ENCODE measurements at regions not wholly inside any gene's neighbourhood (a gene's known extent, or its start where the extent isn't known, plus 50 kb on each side); places are given as distances from the start of the nearest gene placed in this dataset.

DNA sequence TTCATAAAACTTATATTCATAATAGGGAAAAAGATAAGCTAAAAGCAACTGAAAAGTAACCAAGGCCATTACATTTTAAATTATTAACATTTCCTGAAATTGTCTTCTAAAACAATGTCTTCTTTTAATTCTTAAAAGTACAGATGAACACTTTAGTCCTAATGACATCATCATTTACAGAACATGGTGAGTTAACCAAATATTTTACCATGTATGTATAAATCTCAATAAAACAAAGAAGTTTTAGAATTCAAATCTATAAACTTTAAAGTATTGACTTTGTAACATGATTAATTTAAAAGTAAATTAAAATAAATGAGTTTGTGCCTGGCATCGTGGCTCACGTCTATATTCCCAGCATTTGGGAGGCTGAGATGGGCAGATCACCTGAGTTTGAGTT lies 125.9 kb upstream of the PRSS16 start:
- Histone ChIP-seq H4K8ac (replicated peaks; ENCODE audit: insufficient read length, low read depth, low read length) (no peak overlapping the region), H4K20me1 (ENCODE audit: control insufficient read depth, insufficient read depth, insufficient read length) (no peaks in the 10 kb centered on the region), H3K56ac (ENCODE audit: insufficient read length, low read depth, low read length) (no peak overlapping the region), H3K14ac (ENCODE audit: insufficient read depth, low read length) (no peak overlapping the region), H2AFZ (ENCODE audit: low read length) (no peak overlapping the region), H3K79me1 (ENCODE audit: insufficient read depth, low read depth, low read length, poor library complexity, severe bottlenecking) (no peaks in the 10 kb centered on the region), H3K9ac (ENCODE audit: extremely low read depth, insufficient read length, low read length) (no peak overlapping the region), H2BK15ac (ENCODE audit: low read depth, low read length) (no peak overlapping the region), H3K23ac (ENCODE audit: insufficient read length, low read depth, low read length) (no peak overlapping the region), H2BK5ac (ENCODE audit: insufficient read length, low read length) (no peak overlapping the region), H4K91ac (ENCODE audit: insufficient read length, low read depth, low read length) (no peak overlapping the region), H3K23me2 (ENCODE audit: insufficient read length, low read depth, low read length, poor library complexity, severe bottlenecking) (no peaks in the 10 kb centered on the region), H3K4me1 (ENCODE audit: insufficient read depth, low read length) (no peaks in the 10 kb centered on the region), H3T11ph (ENCODE audit: low read length) (no peak overlapping the region), H3K18ac (ENCODE audit: insufficient read length, low read depth, low read length) (no peak overlapping the region), H2AK5ac (ENCODE audit: insufficient read length, low read length) (no peak overlapping the region), H2BK12ac (ENCODE audit: insufficient read length, low read depth, low read length) (no peak overlapping the region), H3K79me2 (ENCODE audit: insufficient read depth, low read length) (no peaks in the 10 kb centered on the region), H3K27ac (ENCODE audit: insufficient read length, low read depth, low read length) (no peak overlapping the region), H3K4me2 (ENCODE audit: insufficient read depth, insufficient read length, low read length) (no peak overlapping the region), H3K4ac (ENCODE audit: low read depth, low read length) (no peak overlapping the region), H3K27me3 (ENCODE audit: insufficient read depth, low read length) (no peaks in the 10 kb centered on the region), H3K9me3 (ENCODE audit: control insufficient read depth, low read depth, low read length) (no peaks in the 10 kb centered on the region), H2BK20ac (ENCODE audit: low read depth, low read length, poor library complexity, severe bottlenecking) (no peak overlapping the region), H4K5ac (ENCODE audit: insufficient read length, low read depth, low read length) (no peak overlapping the region), H2BK120ac (ENCODE audit: low read depth, low read length, poor library complexity, severe bottlenecking) (no peak overlapping the region)
- no peaks in the 10 kb centered on the region; a peak in 1 of 4 replicates for H3K4me1 Mint-ChIP-seq
- H3K4me3 Mint-ChIP-seq: no peak overlapping the region
- DNase-seq: no peak
- H3K36me3 Mint-ChIP-seq (ENCODE audit: insufficient read depth in 1 of 3, low read depth in 3 of 3): no peaks in the 10 kb centered on the region; a peak in 1 of 7 replicates
- peaks cover 8% of the 10 kb centered on the region for H3K27me3 Mint-ChIP-seq (ENCODE audit: low read depth)
- no CpG with 5 or more reads among the region's 2 CpGs for WGBS (ENCODE audit: extremely low coverage, insufficient read length, low lambda C conversion rate)
- no peak overlapping the region for H3K27ac Mint-ChIP-seq
- TF ChIP-seq, protein P1, sequence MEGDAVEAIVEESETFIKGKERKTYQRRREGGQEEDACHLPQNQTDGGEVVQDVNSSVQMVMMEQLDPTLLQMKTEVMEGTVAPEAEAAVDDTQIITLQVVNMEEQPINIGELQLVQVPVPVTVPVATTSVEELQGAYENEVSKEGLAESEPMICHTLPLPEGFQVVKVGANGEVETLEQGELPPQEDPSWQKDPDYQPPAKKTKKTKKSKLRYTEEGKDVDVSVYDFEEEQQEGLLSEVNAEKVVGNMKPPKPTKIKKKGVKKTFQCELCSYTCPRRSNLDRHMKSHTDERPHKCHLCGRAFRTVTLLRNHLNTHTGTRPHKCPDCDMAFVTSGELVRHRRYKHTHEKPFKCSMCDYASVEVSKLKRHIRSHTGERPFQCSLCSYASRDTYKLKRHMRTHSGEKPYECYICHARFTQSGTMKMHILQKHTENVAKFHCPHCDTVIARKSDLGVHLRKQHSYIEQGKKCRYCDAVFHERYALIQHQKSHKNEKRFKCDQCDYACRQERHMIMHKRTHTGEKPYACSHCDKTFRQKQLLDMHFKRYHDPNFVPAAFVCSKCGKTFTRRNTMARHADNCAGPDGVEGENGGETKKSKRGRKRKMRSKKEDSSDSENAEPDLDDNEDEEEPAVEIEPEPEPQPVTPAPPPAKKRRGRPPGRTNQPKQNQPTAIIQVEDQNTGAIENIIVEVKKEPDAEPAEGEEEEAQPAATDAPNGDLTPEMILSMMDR (conservative IDR thresholded peaks at IDR 0.05): no peak
- H3K9me3 Mint-ChIP-seq: no peaks in the 10 kb centered on the region
